ENCODE measurements at regions not wholly inside any gene's neighbourhood (a gene's known extent, or its start where the extent isn't known, plus 50 kb on each side); places are given as distances from the start of the nearest gene placed in this dataset.

GRCh38 chr2:33791625-33792024 lies 192.5 kb upstream of the FAM98A start:
- FAIRE-seq, result no peak

- FAIRE-seq, result no peak
Observed at GRCh38 chr2:33788044-33788443, 188.9 kb upstream of the FAM98A start.

GRCh38 chr2:33786881-33787280 lies 187.8 kb upstream of the FAM98A start:
- no peak for FAIRE-seq

GRCh38 chr2:33785201-33786106 lies 186.4 kb upstream of the FAM98A start:
- no peak for FAIRE-seq

GRCh38 chr2:33784488-33784887 lies 185.4 kb upstream of the FAM98A start:
- FAIRE-seq, result no peak

- no peak for FAIRE-seq
Observed at GRCh38 chr2:33782395-33783230, 183.5 kb upstream of the FAM98A start.

GRCh38 chr2:33777786-33778185 lies 178.7 kb upstream of the FAM98A start:
- FAIRE-seq, result no peak

GRCh38 chr2:33775306-33775705 lies 176.2 kb upstream of the FAM98A start:
- no peak for FAIRE-seq

GRCh38 chr2:33770023-33770422 lies 170.9 kb upstream of the FAM98A start:
- no peak for FAIRE-seq

GRCh38 chr2:33766175-33766574 lies 167.1 kb upstream of the FAM98A start:
- FAIRE-seq, result no peak

- no peak for FAIRE-seq
Observed at GRCh38 chr2:33765122-33765521, 166.0 kb upstream of the FAM98A start.

GRCh38 chr2:33764551-33764950 lies 165.5 kb upstream of the FAM98A start:
- FAIRE-seq, result no peak

- no peak for FAIRE-seq
Observed at GRCh38 chr2:33763671-33764310, 164.7 kb upstream of the FAM98A start.

- no peak for FAIRE-seq
Observed at GRCh38 chr2:33762636-33763035, 163.5 kb upstream of the FAM98A start.

- no peak for FAIRE-seq
Observed at GRCh38 chr2:33746208-33746800, 147.2 kb upstream of the FAM98A start.

GRCh38 chr2:33735096-33735495 lies 136.0 kb upstream of the FAM98A start:
- FAIRE-seq, result no peak

- no peak for FAIRE-seq
Observed at GRCh38 chr2:33730804-33731203, 131.7 kb upstream of the FAM98A start.

- FAIRE-seq, result no peak
Observed at GRCh38 chr2:33730193-33730592, 131.1 kb upstream of the FAM98A start.

GRCh38 chr2:33729353-33729752 lies 130.3 kb upstream of the FAM98A start:
- no peak for FAIRE-seq

- no peak for FAIRE-seq
Observed at GRCh38 chr2:33728106-33728505, 129.0 kb upstream of the FAM98A start.

GRCh38 chr2:33727361-33728032 lies 128.4 kb upstream of the FAM98A start:
- no peak for FAIRE-seq

GRCh38 chr2:33726415-33726814 lies 127.3 kb upstream of the FAM98A start:
- no peak for FAIRE-seq

Measured in colon (tissue), 2 donors.